ENCODE measurements at regions not wholly inside any gene's neighbourhood (a gene's known extent, or its start where the extent isn't known, plus 50 kb on each side); places are given as distances from the start of the nearest gene placed in this dataset.

DNA sequence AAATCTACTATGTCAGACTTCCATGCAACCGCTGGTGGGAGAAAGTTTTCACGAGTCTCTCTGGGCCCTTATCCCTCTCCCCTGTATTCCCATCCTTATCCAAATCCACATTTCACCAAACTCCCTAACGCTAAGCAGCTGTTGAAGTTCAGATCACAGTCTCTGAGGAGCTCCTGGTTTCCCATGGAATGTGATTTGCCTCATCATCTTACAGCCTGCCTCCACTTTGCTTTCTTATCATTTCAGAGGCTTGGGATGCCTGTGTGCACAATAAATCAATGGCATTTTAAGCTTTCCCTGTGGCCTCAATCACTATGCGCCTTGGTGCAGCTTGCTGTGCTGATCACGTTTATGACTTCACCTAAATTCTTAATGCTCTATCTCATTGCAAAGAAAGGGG is 352.4 kb upstream of the FAT3 start:
- TF ChIP-seq, protein P1, sequence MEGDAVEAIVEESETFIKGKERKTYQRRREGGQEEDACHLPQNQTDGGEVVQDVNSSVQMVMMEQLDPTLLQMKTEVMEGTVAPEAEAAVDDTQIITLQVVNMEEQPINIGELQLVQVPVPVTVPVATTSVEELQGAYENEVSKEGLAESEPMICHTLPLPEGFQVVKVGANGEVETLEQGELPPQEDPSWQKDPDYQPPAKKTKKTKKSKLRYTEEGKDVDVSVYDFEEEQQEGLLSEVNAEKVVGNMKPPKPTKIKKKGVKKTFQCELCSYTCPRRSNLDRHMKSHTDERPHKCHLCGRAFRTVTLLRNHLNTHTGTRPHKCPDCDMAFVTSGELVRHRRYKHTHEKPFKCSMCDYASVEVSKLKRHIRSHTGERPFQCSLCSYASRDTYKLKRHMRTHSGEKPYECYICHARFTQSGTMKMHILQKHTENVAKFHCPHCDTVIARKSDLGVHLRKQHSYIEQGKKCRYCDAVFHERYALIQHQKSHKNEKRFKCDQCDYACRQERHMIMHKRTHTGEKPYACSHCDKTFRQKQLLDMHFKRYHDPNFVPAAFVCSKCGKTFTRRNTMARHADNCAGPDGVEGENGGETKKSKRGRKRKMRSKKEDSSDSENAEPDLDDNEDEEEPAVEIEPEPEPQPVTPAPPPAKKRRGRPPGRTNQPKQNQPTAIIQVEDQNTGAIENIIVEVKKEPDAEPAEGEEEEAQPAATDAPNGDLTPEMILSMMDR (IDR thresholded peaks at IDR 0.05; ENCODE audit: low read depth, low read length), result no peak
- TF ChIP-seq EZH2phosphoT487 (IDR thresholded peaks at IDR 0.05; ENCODE audit: low read depth), result no peak
